ENCODE measurements at regions not wholly inside any gene's neighbourhood (a gene's known extent, or its start where the extent isn't known, plus 50 kb on each side); places are given as distances from the start of the nearest gene placed in this dataset.
"Not testable (repeated sequence)": the region's sequence is repeated elsewhere in the genome, so short reads cannot be mapped to it uniquely, and the experiment has no call there.

- Histone ChIP-seq H3K9me2 (replicated peaks; ENCODE audit: low read length) (no peaks in the 10 kb centered on the region), H3F3A (ENCODE audit: low read length, unreplicated experiment) (no peaks in the 10 kb centered on the region), H3K9me3 (ENCODE audit: low read length) (0 out of 2 replicates have a peak, but pooled peaks cover 3% of the 10 kb centered on the region), H2AFZ (ENCODE audit: low read length) (no peak overlapping the region), H3K27ac (ENCODE audit: low read length) (no peak overlapping the region), H3K79me2 (ENCODE audit: low read length) (no peaks in the 10 kb centered on the region), H3K4me2 (ENCODE audit: low read length) (no peak overlapping the region), H3K4me1 (ENCODE audit: insufficient read depth, low read length) (no peaks in the 10 kb centered on the region), H3K4me3 (ENCODE audit: low read length) (no peak overlapping the region), H3K27me3 (ENCODE audit: low read length) (no peaks in the 10 kb centered on the region), H4K20me1 (ENCODE audit: low read length) (no peaks in the 10 kb centered on the region), H3K9ac (ENCODE audit: low read length) (no peak overlapping the region), H3K36me3 (ENCODE audit: low read depth, low read length) (no peaks in the 10 kb centered on the region)
- ChIA-PET CTCF (no interaction called here), POLR2A (ENCODE audit: unreplicated experiment) (no interaction called here)
- no TSS peak for BruUV-seq (replicated peaks)
- TF ChIP-seq, protein P1, sequence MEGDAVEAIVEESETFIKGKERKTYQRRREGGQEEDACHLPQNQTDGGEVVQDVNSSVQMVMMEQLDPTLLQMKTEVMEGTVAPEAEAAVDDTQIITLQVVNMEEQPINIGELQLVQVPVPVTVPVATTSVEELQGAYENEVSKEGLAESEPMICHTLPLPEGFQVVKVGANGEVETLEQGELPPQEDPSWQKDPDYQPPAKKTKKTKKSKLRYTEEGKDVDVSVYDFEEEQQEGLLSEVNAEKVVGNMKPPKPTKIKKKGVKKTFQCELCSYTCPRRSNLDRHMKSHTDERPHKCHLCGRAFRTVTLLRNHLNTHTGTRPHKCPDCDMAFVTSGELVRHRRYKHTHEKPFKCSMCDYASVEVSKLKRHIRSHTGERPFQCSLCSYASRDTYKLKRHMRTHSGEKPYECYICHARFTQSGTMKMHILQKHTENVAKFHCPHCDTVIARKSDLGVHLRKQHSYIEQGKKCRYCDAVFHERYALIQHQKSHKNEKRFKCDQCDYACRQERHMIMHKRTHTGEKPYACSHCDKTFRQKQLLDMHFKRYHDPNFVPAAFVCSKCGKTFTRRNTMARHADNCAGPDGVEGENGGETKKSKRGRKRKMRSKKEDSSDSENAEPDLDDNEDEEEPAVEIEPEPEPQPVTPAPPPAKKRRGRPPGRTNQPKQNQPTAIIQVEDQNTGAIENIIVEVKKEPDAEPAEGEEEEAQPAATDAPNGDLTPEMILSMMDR (conservative IDR thresholded peaks at IDR 0.05; ENCODE audit: low read depth, low read length) = no peak
- TF ChIP-seq EZH2 (IDR thresholded peaks at IDR 0.05; ENCODE audit: low read length, unreplicated experiment) (no peak), EZH2phosphoT487 (IDR thresholded peaks at IDR 0.05; ENCODE audit: borderline replicate concordance, low read length) (no peak)
- intact Hi-C loops (cut with micrococcal nuclease) = no loop called here
- no peak for DNase-seq
- ATAC-seq = no peak
These were observed 226.1 kb upstream of the FAT3 start for GRCh38 chr11:91998481-91998880.

GRCh38 chr11:91997226-91997625 lies 227.4 kb upstream of the FAT3 start:
- Histone ChIP-seq H3K36me3 (ENCODE audit: low read depth, low read length) (no peaks in the 10 kb centered on the region), H3K9me2 (replicated peaks; ENCODE audit: low read length) (no peaks in the 10 kb centered on the region), H3K4me3 (ENCODE audit: low read length) (no peak overlapping the region), H3K27me3 (ENCODE audit: low read length) (no peaks in the 10 kb centered on the region), H3F3A (ENCODE audit: low read length, unreplicated experiment) (no peaks in the 10 kb centered on the region), H3K4me1 (ENCODE audit: insufficient read depth, low read length) (no peaks in the 10 kb centered on the region), H4K20me1 (ENCODE audit: low read length) (no peaks in the 10 kb centered on the region), H3K4me2 (ENCODE audit: low read length) (no peak overlapping the region), H3K27ac (ENCODE audit: low read length) (no peak overlapping the region), H3K9me3 (ENCODE audit: low read length) (0 out of 2 replicates have a peak, but pooled peaks cover 3% of the 10 kb centered on the region), H3K9ac (ENCODE audit: low read length) (no peak overlapping the region), H2AFZ (ENCODE audit: low read length) (no peak overlapping the region; the same call in 1 of the 2 replicates), H3K79me2 (ENCODE audit: low read length) (no peaks in the 10 kb centered on the region)
- BruUV-seq (replicated peaks) = no TSS peak
- intact Hi-C loops (cut with micrococcal nuclease) = no loop called here
- ATAC-seq (no peak), DNase-seq (no peak)
- ChIA-PET CTCF (no interaction called here), POLR2A (ENCODE audit: unreplicated experiment) (no interaction called here)
- TF ChIP-seq EZH2phosphoT487 (IDR thresholded peaks at IDR 0.05; ENCODE audit: borderline replicate concordance, low read length) (no peak), EZH2 (IDR thresholded peaks at IDR 0.05; ENCODE audit: low read length, unreplicated experiment) (no peak)
- TF ChIP-seq, protein P1 (conservative IDR thresholded peaks at IDR 0.05; ENCODE audit: low read depth, low read length) = no peak

DNA sequence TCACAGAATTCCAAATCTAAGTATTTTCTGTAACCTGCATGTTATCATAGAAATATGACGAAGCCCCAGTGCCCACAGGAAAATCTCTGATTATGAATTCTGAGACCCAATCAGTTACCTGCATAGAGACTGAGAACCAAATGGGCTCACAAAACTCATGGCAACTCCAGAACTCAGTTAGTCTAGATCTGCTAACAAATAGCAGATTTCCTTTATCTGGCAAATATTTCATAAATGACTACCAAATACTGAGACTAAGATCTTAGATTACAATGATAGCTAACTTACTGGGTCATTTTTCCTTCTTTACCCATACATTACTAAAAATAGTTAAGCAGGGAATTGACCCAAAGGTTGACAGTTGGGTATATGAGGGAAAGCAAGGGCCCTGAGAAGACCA lies 228.1 kb upstream of the FAT3 start:
- CTCF ChIA-PET = no interaction called here
- Histone ChIP-seq H3K27ac (ENCODE audit: low read length) (no peak overlapping the region), H3K36me3 (ENCODE audit: low read depth, low read length) (no peaks in the 10 kb centered on the region), H3K4me1 (ENCODE audit: insufficient read depth, low read length) (no peaks in the 10 kb centered on the region), H3F3A (ENCODE audit: low read length, unreplicated experiment) (no peaks in the 10 kb centered on the region), H3K9me3 (ENCODE audit: low read length) (0 out of 2 replicates have a peak, but pooled peaks cover 3% of the 10 kb centered on the region), H3K9ac (ENCODE audit: low read length) (no peak overlapping the region), H3K27me3 (ENCODE audit: low read length) (no peaks in the 10 kb centered on the region), H3K9me2 (replicated peaks; ENCODE audit: low read length) (no peaks in the 10 kb centered on the region), H4K20me1 (ENCODE audit: low read length) (no peaks in the 10 kb centered on the region), H3K4me3 (ENCODE audit: low read length) (no peak overlapping the region), H3K79me2 (ENCODE audit: low read length) (no peaks in the 10 kb centered on the region), H2AFZ (ENCODE audit: low read length) (no peak overlapping the region), H3K4me2 (ENCODE audit: low read length) (no peak overlapping the region)
- DNase-seq = no peak
- no TSS peak for BruUV-seq (replicated peaks)
- no peak for ATAC-seq
- POLR2A ChIA-PET (ENCODE audit: unreplicated experiment) = no interaction called here
- TF ChIP-seq EZH2phosphoT487 (IDR thresholded peaks at IDR 0.05; ENCODE audit: borderline replicate concordance, low read length) = no peak
- TF ChIP-seq, protein P1 (conservative IDR thresholded peaks at IDR 0.05; ENCODE audit: low read depth, low read length) = no peak
- TF ChIP-seq EZH2 (IDR thresholded peaks at IDR 0.05; ENCODE audit: low read length, unreplicated experiment) = no peak
- intact Hi-C loops (cut with micrococcal nuclease) = no loop called here

DNA sequence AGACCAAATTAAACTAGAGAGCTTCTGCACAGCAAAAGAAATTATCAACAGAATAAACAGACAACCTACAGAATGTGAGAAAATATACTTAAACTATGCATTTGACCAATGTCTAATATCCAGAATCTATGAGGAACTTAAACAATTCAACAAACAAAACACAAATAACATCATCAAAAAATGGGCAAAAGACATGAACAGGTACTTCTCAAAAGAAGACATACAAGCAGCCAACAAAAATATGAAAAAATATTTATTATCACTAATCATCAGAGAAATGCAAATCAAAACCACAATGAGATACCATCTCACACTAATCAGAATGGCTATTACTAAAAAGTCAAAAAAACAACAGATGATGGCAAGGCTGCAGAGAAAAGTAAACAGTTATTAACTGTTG lies 236.2 kb upstream of the FAT3 start:
- H2AFZ ChIP-seq (ENCODE audit: low read length); CTCF ChIA-PET; DNase-seq; H3K36me3 ChIP-seq (ENCODE audit: low read depth, low read length); POLR2A ChIA-PET (ENCODE audit: unreplicated experiment); BruUV-seq (replicated peaks); H3K27ac ChIP-seq (ENCODE audit: low read length); H4K20me1 ChIP-seq (ENCODE audit: low read length); H3K9ac ChIP-seq (ENCODE audit: low read length); ATAC-seq; H3K27me3 ChIP-seq (ENCODE audit: low read length); H3K9me3 ChIP-seq (ENCODE audit: low read length); H3K4me2 ChIP-seq (ENCODE audit: low read length); H3F3A ChIP-seq (ENCODE audit: low read length, unreplicated experiment); H3K4me3 ChIP-seq (ENCODE audit: low read length); intact Hi-C loops (cut with micrococcal nuclease); H3K79me2 ChIP-seq (ENCODE audit: low read length); H3K9me2 ChIP-seq (replicated peaks; ENCODE audit: low read length): not testable (repeated sequence)
- H3K4me1 ChIP-seq (ENCODE audit: insufficient read depth, low read length) = peaks cover 11% of the 10 kb centered on the region; the same call in 1 of the 2 replicates
